ENCODE measurements at regions not wholly inside any gene's neighbourhood (a gene's known extent, or its start where the extent isn't known, plus 50 kb on each side); places are given as distances from the start of the nearest gene placed in this dataset.

GRCh38 chr2:80852808-80853139, 548.2 kb upstream of the LRRTM1 start:
- DNase-seq (ENCODE audit: low spot score): peak; percentile 41

GRCh38 chr2:80852079-80852807, 547.7 kb upstream of the LRRTM1 start:
- DNase-seq (ENCODE audit: low spot score): no peak

- DNase-seq (ENCODE audit: low spot score): no peak
Observed at GRCh38 chr2:80830891-80831290, 526.3 kb upstream of the LRRTM1 start.

GRCh38 chr2:80822999-80823398, 518.4 kb upstream of the LRRTM1 start:
- no peak for DNase-seq (ENCODE audit: low spot score)

- DNase-seq (ENCODE audit: low spot score): no peak
Observed at GRCh38 chr2:80815259-80815658, 510.7 kb upstream of the LRRTM1 start.

GRCh38 chr2:80786584-80786983, 482.0 kb upstream of the LRRTM1 start:
- DNase-seq (ENCODE audit: low spot score): no peak

GRCh38 chr2:80778704-80779103, 474.2 kb upstream of the LRRTM1 start:
- no peak for DNase-seq (ENCODE audit: low spot score)

- no peak for DNase-seq (ENCODE audit: low spot score)
Observed at GRCh38 chr2:80748592-80748991, 444.0 kb upstream of the LRRTM1 start.

GRCh38 chr2:80737047-80737446, 432.5 kb upstream of the LRRTM1 start:
- no peak for DNase-seq (ENCODE audit: low spot score)

GRCh38 chr2:80725001-80725400, 420.4 kb upstream of the LRRTM1 start:
- no peak for DNase-seq (ENCODE audit: low spot score)

GRCh38 chr2:80722803-80723202, 418.3 kb upstream of the LRRTM1 start:
- no peak for DNase-seq (ENCODE audit: low spot score)

GRCh38 chr2:80719607-80720006, 415.1 kb upstream of the LRRTM1 start:
- no peak for DNase-seq (ENCODE audit: low spot score)

- DNase-seq (ENCODE audit: low spot score): no peak
Observed at GRCh38 chr2:80715433-80715832, 410.9 kb upstream of the LRRTM1 start.

- DNase-seq (ENCODE audit: low spot score): no peak
Observed at GRCh38 chr2:80711915-80712314, 407.4 kb upstream of the LRRTM1 start.

GRCh38 chr2:80706951-80707350, 402.4 kb upstream of the LRRTM1 start:
- DNase-seq (ENCODE audit: low spot score): no peak

GRCh38 chr2:80706541-80706940, 402.0 kb upstream of the LRRTM1 start:
- no peak for DNase-seq (ENCODE audit: low spot score)

- DNase-seq (ENCODE audit: low spot score): no peak
Observed at GRCh38 chr2:80703532-80703931, 399.0 kb upstream of the LRRTM1 start.

- no peak for DNase-seq (ENCODE audit: low spot score)
Observed at GRCh38 chr2:80700961-80701360, 396.4 kb upstream of the LRRTM1 start.
